Mesendoderm (in vitro differentiated cells): ENCODE measurements at regions not wholly inside any gene's neighbourhood (a gene's known extent, or its start where the extent isn't known, plus 50 kb on each side); places are given as distances from the start of the nearest gene placed in this dataset.
A peak's percentile ranks its signal among the peaks of the same experiment; 100 is the strongest.

ENCODE experiments used
- DNase-seq: peaks from one replicate; pipeline ENCODE4 v3.0.0; 2013
- H2AK5ac ChIP-seq: 2 replicates; pipeline ENCODE4 v1.6.1; 2013; ENCODE audit warnings: low read length, inconsistent platforms
- H2BK120ac ChIP-seq: 2 replicates; pipeline ENCODE4 v1.6.1; 2013; ENCODE audit warnings: low read depth, mild to moderate bottlenecking, low read length, moderate library complexity, mixed read lengths
- H2BK15ac ChIP-seq: replicated peaks from 2 replicates; pipeline ENCODE4 v1.6.1; 2013; ENCODE audit warnings: low read depth, mild to moderate bottlenecking, moderate library complexity
- H2BK5ac ChIP-seq: 2 replicates; pipeline ENCODE4 v1.6.1; 2013; ENCODE audit warnings: low read length, inconsistent platforms
- H3K18ac ChIP-seq: 2 replicates; pipeline ENCODE4 v1.6.1; 2013; ENCODE audit warnings: mild to moderate bottlenecking, low read length, mixed read lengths
- H3K23ac ChIP-seq: one replicate; pipeline ENCODE4 v1.6.1; 2013; ENCODE audit warnings: low read length
- H3K27ac ChIP-seq: 2 replicates; pipeline ENCODE4 v1.5.1; 2013; ENCODE audit warnings: low read depth, mild to moderate bottlenecking, inconsistent platforms, low read length, moderate library complexity
- H3K27me3 ChIP-seq: 2 replicates; pipeline ENCODE4 v1.6.1; 2013; ENCODE audit warnings: low read length, control low read depth, mild to moderate bottlenecking, inconsistent platforms; ENCODE audit not compliant: insufficient read depth, poor library complexity
- H3K36me3 ChIP-seq: 2 replicates; pipeline ENCODE4 v1.6.1; 2013; ENCODE audit warnings: low read length, inconsistent platforms; ENCODE audit not compliant: control insufficient read depth, insufficient read depth
- H3K4ac ChIP-seq: one replicate; pipeline ENCODE4 v1.6.1; 2013; ENCODE audit warnings: low read depth, mild to moderate bottlenecking, low read length, moderate library complexity
- H3K4me1 ChIP-seq: 2 replicates; pipeline ENCODE4 v1.6.1; 2013; ENCODE audit warnings: low read depth, low read length, inconsistent platforms; ENCODE audit not compliant: control insufficient read depth
- H3K4me2 ChIP-seq: 2 replicates; pipeline ENCODE4 v1.6.1; 2013; ENCODE audit warnings: low read length
- H3K4me3 ChIP-seq: 2 replicates; pipeline ENCODE4 v1.5.1; 2013; ENCODE audit warnings: mild to moderate bottlenecking, low read length
- H3K56ac ChIP-seq: one replicate; pipeline ENCODE4 v1.6.1; 2013; ENCODE audit warnings: low read length
- H3K79me1 ChIP-seq: 2 replicates; pipeline ENCODE4 v1.6.1; 2013; ENCODE audit warnings: low read length, inconsistent platforms
- H3K79me2 ChIP-seq: 2 replicates; pipeline ENCODE4 v1.6.1; 2013; ENCODE audit warnings: mild to moderate bottlenecking, low read length; ENCODE audit not compliant: control insufficient read depth, insufficient read depth
- H3K9ac ChIP-seq: 2 replicates; pipeline ENCODE4 v1.6.1; 2013; ENCODE audit warnings: low read length, inconsistent platforms
- H4K5ac ChIP-seq: one replicate; pipeline ENCODE4 v1.6.1; 2013; ENCODE audit warnings: low read length
- H4K8ac ChIP-seq: one replicate; pipeline ENCODE4 v1.6.1; 2013; ENCODE audit warnings: low read depth, mild to moderate bottlenecking, control low read depth, low read length, moderate library complexity
- WGBS: extraction: QIAGEN DNeasy Blood & Tissue Kit; methylation state at CpG from one replicate; pipeline ENCODE4 v1.1.7; 2013; ENCODE audit warnings: low lambda C conversion rate, missing lambda C conversion rate; ENCODE audit not compliant: insufficient coverage; ENCODE audit errors: extremely low coverage; 5-methylcytosine and 5-hydroxymethylcytosine counted together

- H3K4me2 ChIP-seq, result no peak overlapping the region
- no peak overlapping the region for H4K8ac ChIP-seq
- no peak overlapping the region for H2AK5ac ChIP-seq
- H3K56ac ChIP-seq, result no peak overlapping the region
- H4K5ac ChIP-seq, result no peak overlapping the region
- H3K4ac ChIP-seq, result no peak overlapping the region
- H3K79me2 ChIP-seq, result no peaks in the 10 kb centered on the region
- H2BK120ac ChIP-seq, result no peak overlapping the region
- no peak overlapping the region for H2BK5ac ChIP-seq
- no peak overlapping the region for H3K9ac ChIP-seq
- no peak for DNase-seq
- no peak overlapping the region for H2BK15ac ChIP-seq
- no peak overlapping the region for H3K23ac ChIP-seq
- no peaks in the 10 kb centered on the region for H3K4me1 ChIP-seq
- no peaks in the 10 kb centered on the region for H3K36me3 ChIP-seq
- no peaks in the 10 kb centered on the region for H3K79me1 ChIP-seq
- no peaks in the 10 kb centered on the region for H3K27me3 ChIP-seq
- no peak overlapping the region for H3K27ac ChIP-seq
- no peak overlapping the region for H3K18ac ChIP-seq
- H3K4me3 ChIP-seq, result no peak overlapping the region
These were observed 101.1 kb downstream of the CT47B1 start for GRCh38 chrX:120774606-120775005.

- no peak overlapping the region for H4K5ac ChIP-seq
- no CpG with 5 or more reads among the region's 5 CpGs for WGBS
- no peaks in the 10 kb centered on the region for H3K79me2 ChIP-seq
- no peaks in the 10 kb centered on the region for H3K27me3 ChIP-seq
- H4K8ac ChIP-seq, result no peak overlapping the region
- no peak overlapping the region for H3K4ac ChIP-seq
- no peak overlapping the region for H3K4me2 ChIP-seq
- H2BK120ac ChIP-seq, result no peak overlapping the region
- no peak overlapping the region for H2BK5ac ChIP-seq
- H3K18ac ChIP-seq, result no peak overlapping the region
- no peak overlapping the region for H3K27ac ChIP-seq
- H2BK15ac ChIP-seq, result no peak overlapping the region
- no peak for DNase-seq
- H3K4me3 ChIP-seq, result no peak overlapping the region
- H3K9ac ChIP-seq, result no peak overlapping the region
- H3K23ac ChIP-seq, result no peak overlapping the region
- no peaks in the 10 kb centered on the region for H3K4me1 ChIP-seq
- H2AK5ac ChIP-seq, result no peak overlapping the region
- H3K79me1 ChIP-seq, result no peaks in the 10 kb centered on the region
- no peak overlapping the region for H3K56ac ChIP-seq
- no peaks in the 10 kb centered on the region for H3K36me3 ChIP-seq
These were observed 101.9 kb downstream of the CT47B1 start for GRCh38 chrX:120773801-120774200.

- H3K18ac ChIP-seq, result no peak overlapping the region
- H4K8ac ChIP-seq, result no peak overlapping the region
- no peaks in the 10 kb centered on the region for H3K79me2 ChIP-seq
- no peaks in the 10 kb centered on the region for H3K27me3 ChIP-seq
- H3K56ac ChIP-seq, result no peak overlapping the region
- H2BK120ac ChIP-seq, result no peak overlapping the region
- H4K5ac ChIP-seq, result no peak overlapping the region
- no peaks in the 10 kb centered on the region for H3K79me1 ChIP-seq
- H3K23ac ChIP-seq, result no peak overlapping the region
- no peak overlapping the region for H3K9ac ChIP-seq
- no CpG with 5 or more reads among the region's 8 CpGs for WGBS
- no peak overlapping the region for H2BK15ac ChIP-seq
- peak; percentile 28 for DNase-seq
- no peak overlapping the region for H3K4me2 ChIP-seq
- H3K4me3 ChIP-seq, result no peak overlapping the region
- no peak overlapping the region for H3K4ac ChIP-seq
- H2BK5ac ChIP-seq, result no peak overlapping the region
- no peak overlapping the region for H2AK5ac ChIP-seq
- no peaks in the 10 kb centered on the region for H3K4me1 ChIP-seq
- H3K36me3 ChIP-seq, result no peaks in the 10 kb centered on the region
- H3K27ac ChIP-seq, result no peak overlapping the region
These were observed 105.9 kb downstream of the CT47B1 start for GRCh38 chrX:120769576-120770341.

GRCh38 chrX:120768681-120769080, 107.0 kb downstream of the CT47B1 start:
- Histone ChIP-seq H3K4me1 (no peaks in the 10 kb centered on the region), H4K8ac (no peak overlapping the region)

GRCh38 chrX:120768254-120768653, 107.4 kb downstream of the CT47B1 start:
- H2BK5ac ChIP-seq, result no peak overlapping the region
- no peak overlapping the region for H4K8ac ChIP-seq
- H3K4me3 ChIP-seq, result no peak overlapping the region
- no peaks in the 10 kb centered on the region for H3K79me2 ChIP-seq
- no CpG with 5 or more reads among the region's 1 CpG for WGBS
- H3K9ac ChIP-seq, result no peak overlapping the region
- H3K18ac ChIP-seq, result no peak overlapping the region
- no peak overlapping the region for H4K5ac ChIP-seq
- H3K56ac ChIP-seq, result no peak overlapping the region
- H3K4me1 ChIP-seq, result no peaks in the 10 kb centered on the region
- no peaks in the 10 kb centered on the region for H3K79me1 ChIP-seq
- no peaks in the 10 kb centered on the region for H3K27me3 ChIP-seq
- no peak for DNase-seq
- H3K4me2 ChIP-seq, result no peak overlapping the region
- no peaks in the 10 kb centered on the region for H3K36me3 ChIP-seq
- no peak overlapping the region for H2BK120ac ChIP-seq
- H3K27ac ChIP-seq, result no peak overlapping the region
- H2BK15ac ChIP-seq, result no peak overlapping the region
- H3K23ac ChIP-seq, result no peak overlapping the region
- H3K4ac ChIP-seq, result no peak overlapping the region
- no peak overlapping the region for H2AK5ac ChIP-seq

More at GRCh38 chrX:120768681-120769080, 107.0 kb downstream of the CT47B1 start:
- Histone ChIP-seq H3K56ac (no peak overlapping the region), H3K18ac (no peak overlapping the region), H4K5ac (no peak overlapping the region), H3K4me2 (no peak overlapping the region), H3K4ac (no peak overlapping the region), H2BK120ac (no peak overlapping the region), H2BK15ac (no peak overlapping the region), H3K79me1 (no peaks in the 10 kb centered on the region), H2AK5ac (no peak overlapping the region), H3K36me3 (no peaks in the 10 kb centered on the region), H3K79me2 (no peaks in the 10 kb centered on the region), H3K4me3 (no peak overlapping the region), H3K23ac (no peak overlapping the region), H3K27me3 (no peaks in the 10 kb centered on the region), H3K9ac (no peak overlapping the region), H3K27ac (no peak overlapping the region), H2BK5ac (no peak overlapping the region)
- DNase-seq, result no peak
- WGBS, result no CpG with 5 or more reads among the region's 2 CpGs

- H4K5ac ChIP-seq, result no peak overlapping the region
- H2BK15ac ChIP-seq, result no peak overlapping the region
- H3K4ac ChIP-seq, result no peak overlapping the region
- WGBS, result no CpG with 5 or more reads among the region's 2 CpGs
- no peaks in the 10 kb centered on the region for H3K79me1 ChIP-seq
- H3K23ac ChIP-seq, result no peak overlapping the region
- H3K9ac ChIP-seq, result no peak overlapping the region
- H2AK5ac ChIP-seq, result no peak overlapping the region
- H3K18ac ChIP-seq, result no peak overlapping the region
- no peak overlapping the region for H2BK5ac ChIP-seq
- no peak overlapping the region for H3K56ac ChIP-seq
- H3K4me1 ChIP-seq, result no peaks in the 10 kb centered on the region
- H3K27me3 ChIP-seq, result no peaks in the 10 kb centered on the region
- H3K4me3 ChIP-seq, result no peak overlapping the region
- H3K36me3 ChIP-seq, result no peaks in the 10 kb centered on the region
- no peak overlapping the region for H3K4me2 ChIP-seq
- H3K27ac ChIP-seq, result no peak overlapping the region
- no peaks in the 10 kb centered on the region for H3K79me2 ChIP-seq
- DNase-seq, result no peak
- H2BK120ac ChIP-seq, result no peak overlapping the region
- no peak overlapping the region for H4K8ac ChIP-seq
These were observed 112.4 kb downstream of the CT47B1 start for GRCh38 chrX:120763269-120763668.
